Loucy (cell line): ENCODE measurements at regions not wholly inside any gene's neighbourhood (a gene's known extent, or its start where the extent isn't known, plus 50 kb on each side); places are given as distances from the start of the nearest gene placed in this dataset.

ENCODE experiments used
- CTCF ChIP-seq: fragments of 200-600 bp; sonication (generic); conservative IDR thresholded peaks from 2 replicates; pipeline ENCODE4 v1.5.1; 2014; ENCODE audit warnings: mild to moderate bottlenecking, antibody characterized with exemption, low read length
- EZH2phosphoT487 ChIP-seq: fragments of 200-600 bp; IDR thresholded peaks from 2 replicates; pipeline ENCODE4 v1.6.1; 2018; ENCODE audit warnings: antibody characterized with exemption, mild to moderate bottlenecking, moderate library complexity, borderline replicate concordance

DNA sequence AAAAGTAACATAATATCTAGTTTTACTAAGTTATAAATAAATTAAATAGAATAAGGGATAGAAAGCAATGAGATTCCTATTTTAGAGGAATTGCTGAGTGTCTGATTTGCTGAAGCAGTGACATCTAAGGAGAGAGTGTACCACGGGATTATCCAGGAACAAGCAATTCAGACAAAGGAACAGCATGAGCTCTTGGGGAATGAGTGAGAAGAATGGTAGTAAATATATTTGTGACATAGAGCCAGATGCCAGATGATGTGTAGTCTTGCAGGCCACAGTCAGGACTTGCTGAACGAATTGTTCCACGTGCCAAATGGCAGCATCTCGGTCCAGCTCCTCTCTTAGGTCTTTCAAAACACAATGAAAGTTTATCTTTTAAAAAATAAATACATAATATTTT, 339.2 kb downstream of the TENT5A start:
- TF ChIP-seq EZH2phosphoT487, result no peak
- TF ChIP-seq CTCF, result no peak
